HUES6 (cell line): ENCODE measurements at regions not wholly inside any gene's neighbourhood (a gene's known extent, or its start where the extent isn't known, plus 50 kb on each side); places are given as distances from the start of the nearest gene placed in this dataset.
"Not testable (repeated sequence)": the region's sequence is repeated elsewhere in the genome, so short reads cannot be mapped to it uniquely, and the experiment has no call there.

Experiments used
- H3K27ac ChIP-seq: 2 replicates; pipeline ENCODE4 v1.7.0; 2013; ENCODE audit warnings: low read depth, mild to moderate bottlenecking, low read length, inconsistent platforms
- H3K27me3 ChIP-seq: 2 replicates; pipeline ENCODE4 v1.6.1; 2013; ENCODE audit warnings: low read length; ENCODE audit not compliant: control insufficient read depth, insufficient read depth
- H3K36me3 ChIP-seq: 2 replicates; pipeline ENCODE4 v1.6.1; 2013; ENCODE audit warnings: low read length; ENCODE audit not compliant: control insufficient read depth, insufficient read depth
- H3K4me1 ChIP-seq: 2 replicates; pipeline ENCODE4 v1.6.1; 2013; ENCODE audit warnings: low read length; ENCODE audit not compliant: control insufficient read depth, insufficient read depth
- H3K4me3 ChIP-seq: 2 replicates; pipeline ENCODE4 v1.5.1; 2013; ENCODE audit warnings: low read depth, low read length
- H3K9ac ChIP-seq: one replicate; pipeline ENCODE4 v1.6.1; 2013; ENCODE audit warnings: mild to moderate bottlenecking, low read length
- H3K9me3 ChIP-seq: 2 replicates; pipeline ENCODE4 v1.6.1; 2013; ENCODE audit warnings: low read depth, low read length; ENCODE audit not compliant: control insufficient read depth, insufficient read depth

- H3K27ac ChIP-seq, H3K4me1 ChIP-seq, H3K9ac ChIP-seq, H3K27me3 ChIP-seq, H3K36me3 ChIP-seq, H3K9me3 ChIP-seq, H3K4me3 ChIP-seq: not testable (repeated sequence)
These were observed 129.3 kb downstream of the IGLL1 start for GRCh38 chr22:23450821-23451220.

- no peak overlapping the region for H3K4me3 ChIP-seq
- no peaks in the 10 kb centered on the region for H3K27me3 ChIP-seq
- H3K36me3 ChIP-seq: no peaks in the 10 kb centered on the region
- H3K9ac ChIP-seq: no peak overlapping the region
- H3K27ac ChIP-seq: no peak overlapping the region
- H3K4me1 ChIP-seq: no peaks in the 10 kb centered on the region
- peaks cover 9% of the 10 kb centered on the region for H3K9me3 ChIP-seq
These were observed 129.7 kb downstream of the IGLL1 start for GRCh38 chr22:23450434-23450795.

- peaks cover 11% of the 10 kb centered on the region for H3K9me3 ChIP-seq
- not testable (repeated sequence) for H3K27ac ChIP-seq, H3K27me3 ChIP-seq, H3K9ac ChIP-seq, H3K4me3 ChIP-seq, H3K36me3 ChIP-seq, H3K4me1 ChIP-seq
These were observed 130.2 kb downstream of the IGLL1 start for GRCh38 chr22:23449748-23450433.

GRCh38 chr22:23448499-23449288 lies 131.4 kb downstream of the IGLL1 start:
- H3K36me3 ChIP-seq, H3K4me3 ChIP-seq, H3K27me3 ChIP-seq: not testable (repeated sequence)

GRCh38 chr22:23446796-23447350 lies 133.2 kb downstream of the IGLL1 start:
- no peaks in the 10 kb centered on the region for H3K4me1 ChIP-seq
- H3K9me3 ChIP-seq: peaks cover 15% of the 10 kb centered on the region

More at GRCh38 chr22:23448499-23449288, 131.4 kb downstream of the IGLL1 start:
- H3K27ac ChIP-seq, H3K4me1 ChIP-seq, H3K9ac ChIP-seq: not testable (repeated sequence)
- H3K9me3 ChIP-seq: peaks cover 15% of the 10 kb centered on the region

GRCh38 chr22:23446194-23446593 lies 133.9 kb downstream of the IGLL1 start:
- not testable (repeated sequence) for H3K36me3 ChIP-seq, H3K4me1 ChIP-seq, H3K27ac ChIP-seq, H3K4me3 ChIP-seq, H3K9ac ChIP-seq, H3K27me3 ChIP-seq
- H3K9me3 ChIP-seq: peaks cover 15% of the 10 kb centered on the region

More at GRCh38 chr22:23446796-23447350, 133.2 kb downstream of the IGLL1 start:
- H3K27me3 ChIP-seq: no peaks in the 10 kb centered on the region
- no peak overlapping the region for H3K27ac ChIP-seq
- no peak overlapping the region for H3K9ac ChIP-seq
- no peak overlapping the region for H3K4me3 ChIP-seq
- no peaks in the 10 kb centered on the region for H3K36me3 ChIP-seq

GRCh38 chr22:23443905-23444304 lies 136.2 kb downstream of the IGLL1 start:
- H3K36me3 ChIP-seq, H3K27me3 ChIP-seq, H3K27ac ChIP-seq, H3K4me3 ChIP-seq, H3K4me1 ChIP-seq, H3K9ac ChIP-seq: not testable (repeated sequence)
- H3K9me3 ChIP-seq: peaks cover 15% of the 10 kb centered on the region

GRCh38 chr22:23439581-23439980 lies 140.5 kb downstream of the IGLL1 start:
- H3K27ac ChIP-seq, H3K9me3 ChIP-seq, H3K9ac ChIP-seq, H3K27me3 ChIP-seq, H3K4me1 ChIP-seq, H3K36me3 ChIP-seq, H3K4me3 ChIP-seq: not testable (repeated sequence)

GRCh38 chr22:23438216-23438615 lies 141.9 kb downstream of the IGLL1 start:
- Histone ChIP-seq H3K9ac (no peak overlapping the region), H3K4me3 (no peak overlapping the region), H3K9me3 (no peaks in the 10 kb centered on the region), H3K27ac (no peak overlapping the region), H3K36me3 (no peaks in the 10 kb centered on the region), H3K27me3 (no peaks in the 10 kb centered on the region), H3K4me1 (peaks cover 7% of the 10 kb centered on the region; the same call in 1 of the 2 replicates)

- Histone ChIP-seq H3K27me3 (no peaks in the 10 kb centered on the region), H3K9me3 (no peaks in the 10 kb centered on the region), H3K4me3 (no peak overlapping the region), H3K27ac (no peak overlapping the region), H3K4me1 (peaks cover 11% of the 10 kb centered on the region; the same call in 1 of the 2 replicates), H3K9ac (no peak overlapping the region), H3K36me3 (no peaks in the 10 kb centered on the region)
These were observed 142.3 kb downstream of the IGLL1 start for GRCh38 chr22:23437779-23438178.

- not testable (repeated sequence) for H3K36me3 ChIP-seq, H3K9me3 ChIP-seq, H3K27ac ChIP-seq, H3K4me3 ChIP-seq, H3K9ac ChIP-seq, H3K27me3 ChIP-seq
- H3K4me1 ChIP-seq: peaks cover 11% of the 10 kb centered on the region; the same call in 1 of the 2 replicates
These were observed 143.0 kb downstream of the IGLL1 start for GRCh38 chr22:23437107-23437395.
